ENCODE measurements at regions not wholly inside any gene's neighbourhood (a gene's known extent, or its start where the extent isn't known, plus 50 kb on each side); places are given as distances from the start of the nearest gene placed in this dataset.

DNA sequence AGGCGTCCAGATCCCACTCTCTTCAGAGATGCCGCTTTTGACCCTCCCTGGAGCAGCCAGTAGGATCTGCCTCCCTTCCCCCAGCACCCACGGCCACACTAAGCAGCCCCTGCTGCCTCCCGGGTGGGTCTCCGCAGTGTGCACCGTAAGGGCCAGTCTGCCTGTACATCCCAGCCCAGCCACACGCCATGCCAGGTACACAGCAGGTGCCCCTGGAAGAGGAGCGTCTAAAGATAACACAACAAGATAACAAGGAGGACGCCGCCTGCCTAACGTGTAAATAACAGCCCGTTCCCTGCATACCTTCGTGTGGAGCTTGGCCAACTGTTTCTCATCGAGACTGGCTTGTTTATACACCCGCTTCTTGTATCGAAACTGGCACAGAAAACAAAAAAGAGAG is 139.4 kb downstream of the SHANK2 start:
- TF ChIP-seq FOXA1 (IDR thresholded peaks at IDR 0.05) (no peak), TAF1 (conservative IDR thresholded peaks at IDR 0.05) (no peak)
- TF ChIP-seq, protein P1, sequence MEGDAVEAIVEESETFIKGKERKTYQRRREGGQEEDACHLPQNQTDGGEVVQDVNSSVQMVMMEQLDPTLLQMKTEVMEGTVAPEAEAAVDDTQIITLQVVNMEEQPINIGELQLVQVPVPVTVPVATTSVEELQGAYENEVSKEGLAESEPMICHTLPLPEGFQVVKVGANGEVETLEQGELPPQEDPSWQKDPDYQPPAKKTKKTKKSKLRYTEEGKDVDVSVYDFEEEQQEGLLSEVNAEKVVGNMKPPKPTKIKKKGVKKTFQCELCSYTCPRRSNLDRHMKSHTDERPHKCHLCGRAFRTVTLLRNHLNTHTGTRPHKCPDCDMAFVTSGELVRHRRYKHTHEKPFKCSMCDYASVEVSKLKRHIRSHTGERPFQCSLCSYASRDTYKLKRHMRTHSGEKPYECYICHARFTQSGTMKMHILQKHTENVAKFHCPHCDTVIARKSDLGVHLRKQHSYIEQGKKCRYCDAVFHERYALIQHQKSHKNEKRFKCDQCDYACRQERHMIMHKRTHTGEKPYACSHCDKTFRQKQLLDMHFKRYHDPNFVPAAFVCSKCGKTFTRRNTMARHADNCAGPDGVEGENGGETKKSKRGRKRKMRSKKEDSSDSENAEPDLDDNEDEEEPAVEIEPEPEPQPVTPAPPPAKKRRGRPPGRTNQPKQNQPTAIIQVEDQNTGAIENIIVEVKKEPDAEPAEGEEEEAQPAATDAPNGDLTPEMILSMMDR (IDR thresholded peaks at IDR 0.05; ENCODE audit: low read depth, low read length, missing input control) = no peak

Measured in liver (tissue), 3 donors.